Activated CD4-positive, alpha-beta T cell treated with anti-CD3 and anti-CD28 coated beads, Interleukin-2, Interleukin-6, amounts not matched to agents 100 ng/mL and 50 ng/mL, durations not matched to agents 16 hours and 8 hours (primary cell): ENCODE measurements at regions not wholly inside any gene's neighbourhood (a gene's known extent, or its start where the extent isn't known, plus 50 kb on each side); places are given as distances from the start of the nearest gene placed in this dataset.
"Not testable (repeated sequence)": the region's sequence is repeated elsewhere in the genome, so short reads cannot be mapped to it uniquely, and the experiment has no call there.

Source experiments
- DNase-seq: peaks from one replicate; pipeline ENCODE4 v3.0.0-alpha.2; 2020

- DNase-seq = no peak
Measured at GRCh38 chr16:85510041-85510659, 103.0 kb upstream of the GSE1 start.

- no peak for DNase-seq
Measured at GRCh38 chr16:85511938-85512807, 100.9 kb upstream of the GSE1 start.

- no peak for DNase-seq
Measured at GRCh38 chr16:85512808-85513115, 100.4 kb upstream of the GSE1 start.

GRCh38 chr16:85513180-85513579 lies 99.9 kb upstream of the GSE1 start:
- DNase-seq = no peak

- DNase-seq = no peak
Measured at GRCh38 chr16:85513649-85514048, 99.5 kb upstream of the GSE1 start.

- DNase-seq = no peak
Measured at GRCh38 chr16:85514295-85514597, 98.9 kb upstream of the GSE1 start.

GRCh38 chr16:85514598-85515318 lies 98.4 kb upstream of the GSE1 start:
- DNase-seq = no peak

GRCh38 chr16:85515319-85515745 lies 97.8 kb upstream of the GSE1 start:
- no peak for DNase-seq

- DNase-seq = no peak
Measured at GRCh38 chr16:85515830-85516397, 97.2 kb upstream of the GSE1 start.

GRCh38 chr16:85517154-85517553 lies 96.0 kb upstream of the GSE1 start:
- DNase-seq = no peak

GRCh38 chr16:85517563-85518179 lies 95.5 kb upstream of the GSE1 start:
- no peak for DNase-seq

GRCh38 chr16:85518398-85519049 lies 94.6 kb upstream of the GSE1 start:
- DNase-seq = no peak

- DNase-seq = not testable (repeated sequence)
Measured at GRCh38 chr16:85519050-85519440, 94.1 kb upstream of the GSE1 start.

- no peak for DNase-seq
Measured at GRCh38 chr16:85519540-85520231, 93.4 kb upstream of the GSE1 start.

- no peak for DNase-seq
Measured at GRCh38 chr16:85520853-85521521, 92.1 kb upstream of the GSE1 start.

- no peak for DNase-seq
Measured at GRCh38 chr16:85521552-85522307, 91.4 kb upstream of the GSE1 start.

GRCh38 chr16:85522308-85522841 lies 90.7 kb upstream of the GSE1 start:
- DNase-seq = no peak

- no peak for DNase-seq
Measured at GRCh38 chr16:85522842-85523601, 90.1 kb upstream of the GSE1 start.

- no peak for DNase-seq
Measured at GRCh38 chr16:85523602-85524364, 89.3 kb upstream of the GSE1 start.
